Gastrocnemius medialis (tissue), 4 donors: ENCODE measurements at regions not wholly inside any gene's neighbourhood (a gene's known extent, or its start where the extent isn't known, plus 50 kb on each side); places are given as distances from the start of the nearest gene placed in this dataset.

Experiments
- ATAC-seq, 2 donors: fragments of 150-250 bp; one replicate each; pipeline ENCODE4 v1.9.1; 2016
- DNase-seq, 2 donors: peaks; one replicate each; pipeline ENCODE4 v3.0.0-alpha.2; 2019
- H3K27ac ChIP-seq, 4 donors: fragments of 200-600 bp; sonication (generic); 1 replicate in 1 of 4; 2 replicates in 3 of 4; pipeline ENCODE4 v1.5.1; 2016 to 2018; ENCODE audit warnings: mild to moderate bottlenecking in 2 of 4, moderate library complexity in 1 of 4
- H3K27me3 ChIP-seq, 3 donors: fragments of 200-600 bp; sonication (generic) in 2 of 3; 1 replicate in 1 of 3; 2 replicates in 2 of 3; pipeline versions ENCODE4 v1.5.1 to v1.6.0; 2016 to 2019; ENCODE audit warnings: mild to moderate bottlenecking in 1 of 3, moderate library complexity in 1 of 3
- H3K36me3 ChIP-seq, 2 donors: fragments of 200-600 bp; sonication (generic) in 1 of 2; one replicate each; pipeline ENCODE4 v1.5.1; 2017 to 2018
- H3K4me1 ChIP-seq, 2 donors: fragments of 200-600 bp; sonication (generic) in 1 of 2; one replicate each; pipeline ENCODE4 v1.5.1; 2016 to 2017; ENCODE audit warnings: mild to moderate bottlenecking in 2 of 2
- H3K4me3 ChIP-seq, 4 donors: fragments of 200-600 bp; sonication (generic) in 3 of 4; 1 replicate in 1 of 4; 2 replicates in 3 of 4; pipeline ENCODE4 v1.5.1; 2016 to 2019; ENCODE audit warnings: mild to moderate bottlenecking in 2 of 4
- H3K9me3 ChIP-seq, 3 donors: fragments of 200-600 bp; sonication (generic) in 2 of 3; 1 replicate in 1 of 3; 2 replicates in 2 of 3; pipeline ENCODE4 v1.5.1; 2016 to 2019
- CTCF ChIP-seq, 5 experiments: fragments of 450-650 bp in 3 of 5; fragments of 200-600 bp in 2 of 5; sonication (generic) in 2 of 5; IDR thresholded peaks in 4 of 5; conservative IDR thresholded peaks in 1 of 5; 1 replicate in 4 of 5; 2 replicates in 1 of 5; pipeline ENCODE4 v1.5.1; 2016 to 2019; ENCODE audit warnings: antibody characterized with exemption in 5 of 5, mild to moderate bottlenecking in 3 of 5, moderate library complexity in 3 of 5
- POLR2A ChIP-seq, 2 donors: fragments of 450-650 bp; IDR thresholded peaks; one replicate each; pipeline ENCODE4 v1.6.1; 2017; ENCODE audit warnings: antibody characterized with exemption in 2 of 2, mild to moderate bottlenecking in 2 of 2, moderate library complexity in 2 of 2
- in situ Hi-C, 4 donors: fragments of 200-750 bp; cut with MboI; loops; one replicate each; pipeline versions ENCODE4 v1.15.0 to v1.8.0; 2017; ENCODE audit warnings: low sequenced_read_pairs in 4 of 4
- intact Hi-C: fragments of 100-400 bp; cut with DNase I; formaldehyde crosslinking; loops from one replicate; pipeline ENCODE4 v1.15.1; 2023; ENCODE audit warnings: low total_unique reads

DNA sequence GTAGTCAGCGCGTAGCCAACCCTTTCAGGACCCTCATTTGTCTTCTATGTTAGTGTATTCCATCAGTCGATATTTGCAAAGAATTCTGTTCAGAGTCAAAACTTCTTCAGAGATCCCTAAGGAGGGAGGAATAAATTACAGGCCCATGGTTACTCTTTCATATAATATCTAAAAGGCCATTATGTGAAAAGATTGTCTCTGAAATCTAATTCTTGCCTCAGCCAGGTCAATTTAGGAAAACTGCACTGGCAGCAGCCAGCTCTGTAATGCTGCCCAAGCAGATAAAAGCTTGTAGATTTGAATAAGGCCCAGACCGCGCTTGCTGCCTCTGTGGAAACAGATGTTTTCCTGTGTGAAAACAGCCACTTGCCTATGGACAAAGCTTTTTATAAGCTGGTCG lies 379.8 kb downstream of the CNTNAP4 start:
- no peak overlapping the region for H3K4me3 ChIP-seq
- DNase-seq (no peak), ATAC-seq (no peak)
- in situ Hi-C loops = loop anchor here in 1 of 4 donors (25.0 kb wide), 1 partner anchor 95 kb away; no protein-coding TSS in a partner anchor
- TF ChIP-seq POLR2A (IDR thresholded peaks at IDR 0.05) (no peak), CTCF (IDR thresholded peaks at IDR 0.05 in 4 of 5, conservative IDR thresholded peaks at IDR 0.05 in 1 of 5) (no peak)
- no peak overlapping the region for H3K27ac ChIP-seq
- intact Hi-C loops = no loop called here
- H3K27me3 ChIP-seq = no peaks in the 10 kb centered on the region
- H3K4me1 ChIP-seq = no peaks in the 10 kb centered on the region
- H3K9me3 ChIP-seq = no peaks in the 10 kb centered on the region
- H3K36me3 ChIP-seq = no peaks in the 10 kb centered on the region

DNA sequence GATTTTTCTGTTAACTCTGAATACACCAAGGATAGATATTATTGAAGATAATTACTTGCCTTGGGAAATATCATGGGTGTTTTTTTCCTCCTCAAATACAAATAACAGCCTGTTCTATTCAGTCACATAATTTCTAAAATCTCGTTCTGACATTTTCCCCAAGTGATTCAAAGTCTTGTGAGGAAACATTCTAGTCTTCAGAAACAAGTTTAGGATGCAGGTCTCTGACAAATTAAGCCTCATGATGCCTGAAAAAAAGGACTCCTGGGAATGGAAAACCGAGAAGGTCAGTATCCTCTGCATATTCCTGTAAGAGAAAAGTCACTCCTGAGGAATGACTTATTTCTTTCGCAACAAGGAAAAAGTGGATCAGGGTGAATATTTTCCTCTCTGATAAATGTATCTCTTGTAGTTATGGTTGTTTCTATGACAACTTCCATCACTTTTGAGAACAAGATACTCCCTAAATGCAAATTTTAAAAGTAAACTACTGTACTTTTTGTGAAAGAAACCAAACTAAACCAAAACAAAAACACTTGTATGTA lies 384.6 kb downstream of the CNTNAP4 start:
- no peak for TF ChIP-seq CTCF (IDR thresholded peaks at IDR 0.05 in 4 of 5, conservative IDR thresholded peaks at IDR 0.05 in 1 of 5)
- no peak for TF ChIP-seq POLR2A (IDR thresholded peaks at IDR 0.05)
- H3K36me3 ChIP-seq = no peaks in the 10 kb centered on the region
- in situ Hi-C loops = loop anchor here in 1 of 4 donors (25.0 kb wide), 1 partner anchor 99 kb away; no protein-coding TSS in a partner anchor
- H3K4me3 ChIP-seq = no peak overlapping the region
- no peak for DNase-seq
- H3K27ac ChIP-seq = no peak overlapping the region
- no peaks in the 10 kb centered on the region for H3K4me1 ChIP-seq
- no peaks in the 10 kb centered on the region for H3K9me3 ChIP-seq
- H3K27me3 ChIP-seq = no peaks in the 10 kb centered on the region
- no peak for ATAC-seq
- intact Hi-C loops = no loop called here

DNA sequence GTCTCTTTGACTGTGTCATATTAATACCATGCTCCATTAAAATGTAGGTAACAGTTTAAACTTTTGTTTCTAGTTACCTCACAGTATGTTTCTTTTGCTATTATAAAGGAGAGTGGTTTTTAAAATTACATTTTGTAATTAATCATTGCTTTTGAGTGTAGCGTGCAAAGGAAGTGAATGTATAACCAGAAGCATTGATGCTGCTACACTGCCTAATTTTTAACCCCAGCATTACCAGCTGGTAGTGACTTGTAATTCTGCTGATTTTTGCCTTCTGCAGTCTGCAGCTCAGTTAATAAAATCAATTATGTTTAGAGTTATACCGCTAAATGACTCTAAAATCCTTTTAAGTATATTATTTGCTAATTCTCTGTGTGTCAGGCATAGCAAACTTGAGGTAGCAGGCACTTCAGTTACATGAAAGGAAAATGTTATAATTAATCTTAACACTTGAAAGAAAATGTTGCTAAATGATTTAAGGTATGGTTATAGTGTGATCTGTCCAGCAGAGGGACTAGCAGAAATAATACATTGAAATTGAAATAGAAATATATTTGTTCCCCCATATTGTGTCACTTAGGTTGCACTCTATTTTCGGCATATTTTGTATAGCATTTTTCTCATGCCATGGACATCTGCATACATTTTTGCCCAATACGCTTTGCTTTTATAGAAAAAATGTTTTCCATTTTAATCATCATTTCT lies 388.5 kb downstream of the CNTNAP4 start:
- Histone ChIP-seq H3K36me3 (no peaks in the 10 kb centered on the region), H3K4me1 (no peaks in the 10 kb centered on the region), H3K4me3 (no peak overlapping the region), H3K27ac (no peak overlapping the region), H3K27me3 (no peaks in the 10 kb centered on the region), H3K9me3 (no peaks in the 10 kb centered on the region)
- DNase-seq = no peak
- intact Hi-C loops = no loop called here
- in situ Hi-C loops = loop anchor here in 1 of 4 donors (25.0 kb wide), 1 partner anchor 103 kb away; no protein-coding TSS in a partner anchor
- no peak for ATAC-seq
- no peak for TF ChIP-seq POLR2A (IDR thresholded peaks at IDR 0.05)
- no peak for TF ChIP-seq CTCF (IDR thresholded peaks at IDR 0.05 in 4 of 5, conservative IDR thresholded peaks at IDR 0.05 in 1 of 5)

- no peaks in the 10 kb centered on the region for H3K27me3 ChIP-seq
- in situ Hi-C loops = loop anchor here in 1 of 4 donors (25.0 kb wide), 1 partner anchor 106 kb away; no protein-coding TSS in a partner anchor
- H3K36me3 ChIP-seq = no peaks in the 10 kb centered on the region
- H3K27ac ChIP-seq = no peak overlapping the region
- no peak for ATAC-seq
- no peaks in the 10 kb centered on the region for H3K4me1 ChIP-seq
- DNase-seq = no peak
- H3K4me3 ChIP-seq = no peak overlapping the region
- intact Hi-C loops = no loop called here
- H3K9me3 ChIP-seq = no peaks in the 10 kb centered on the region
- TF ChIP-seq POLR2A (IDR thresholded peaks at IDR 0.05) = no peak
- no peak for TF ChIP-seq CTCF (IDR thresholded peaks at IDR 0.05 in 4 of 5, conservative IDR thresholded peaks at IDR 0.05 in 1 of 5)
These were observed 391.1 kb downstream of the CNTNAP4 start for GRCh38 chr16:76668207-76668725.
